ENCODE measurements at regions not wholly inside any gene's neighbourhood (a gene's known extent, or its start where the extent isn't known, plus 50 kb on each side); places are given as distances from the start of the nearest gene placed in this dataset.

GRCh38 chr1:175885326-175885725 is 141.9 kb upstream of the TNR start:
- no peak for TF ChIP-seq CTCF (conservative IDR thresholded peaks at IDR 0.05; ENCODE audit: low read depth, low read length)
- no peak for TF ChIP-seq EZH2 (IDR thresholded peaks at IDR 0.05; ENCODE audit: borderline replicate concordance, low read depth, low read length, poor library complexity, severe bottlenecking)

Data from A673 (cell line).